HG02970 (cell line): ENCODE measurements at regions not wholly inside any gene's neighbourhood (a gene's known extent, or its start where the extent isn't known, plus 50 kb on each side); places are given as distances from the start of the nearest gene placed in this dataset.
"Not testable (repeated sequence)": the region's sequence is repeated elsewhere in the genome, so short reads cannot be mapped to it uniquely, and the experiment has no call there.

Experiments
- ATAC-seq: cut with Tn5 transposase; IDR thresholded peaks from one replicate; pipeline ENCODE4 v1.9.1; 2021; ENCODE audit warnings: mild to moderate bottlenecking, moderate library complexity, moderate number of reproducible peaks; ENCODE audit not compliant: unreplicated experiment, low FRiP score

GRCh38 chr5:6083311-6083978 lies 294.9 kb downstream of the MED10 start:
- no peak for ATAC-seq

GRCh38 chr5:6082685-6083084 lies 295.7 kb downstream of the MED10 start:
- no peak for ATAC-seq

- no peak for ATAC-seq
These were observed 296.6 kb downstream of the MED10 start for GRCh38 chr5:6081727-6082210.

- ATAC-seq, result no peak
These were observed 297.2 kb downstream of the MED10 start for GRCh38 chr5:6080930-6081726.

- ATAC-seq, result no peak
These were observed 297.9 kb downstream of the MED10 start for GRCh38 chr5:6080436-6080835.

- ATAC-seq, result no peak
These were observed 299.5 kb downstream of the MED10 start for GRCh38 chr5:6078881-6079280.

- ATAC-seq, result no peak
These were observed 301.8 kb downstream of the MED10 start for GRCh38 chr5:6076341-6077239.

GRCh38 chr5:6072488-6072887 lies 305.9 kb downstream of the MED10 start:
- ATAC-seq, result not testable (repeated sequence)

- no peak for ATAC-seq
These were observed 308.7 kb downstream of the MED10 start for GRCh38 chr5:6069496-6070185.

GRCh38 chr5:6066016-6066415 lies 312.3 kb downstream of the MED10 start:
- ATAC-seq, result no peak

GRCh38 chr5:6059137-6059800 lies 319.1 kb downstream of the MED10 start:
- ATAC-seq, result no peak

- no peak for ATAC-seq
These were observed 320.2 kb downstream of the MED10 start for GRCh38 chr5:6058055-6058715.

- ATAC-seq, result no peak
These were observed 322.1 kb downstream of the MED10 start for GRCh38 chr5:6056280-6056679.

- no peak for ATAC-seq
These were observed 328.7 kb downstream of the MED10 start for GRCh38 chr5:6049662-6050061.

GRCh38 chr5:6048746-6049145 lies 329.6 kb downstream of the MED10 start:
- ATAC-seq, result no peak

GRCh38 chr5:6046296-6046967 lies 331.9 kb downstream of the MED10 start:
- ATAC-seq, result no peak

GRCh38 chr5:6043491-6044310 lies 334.6 kb downstream of the MED10 start:
- no peak for ATAC-seq
